Kidney capillary endothelial cell (primary cell): ENCODE measurements at regions not wholly inside any gene's neighbourhood (a gene's known extent, or its start where the extent isn't known, plus 50 kb on each side); places are given as distances from the start of the nearest gene placed in this dataset.
"Not testable (repeated sequence)": the region's sequence is repeated elsewhere in the genome, so short reads cannot be mapped to it uniquely, and the experiment has no call there.

Experiments
- DNase-seq: peaks from one replicate; pipeline ENCODE4 v3.0.0-alpha.2; 2018; ENCODE audit warnings: low spot score

- DNase-seq: not testable (repeated sequence)
These were observed 361.6 kb upstream of the SGO1 start for GRCh38 chr3:20547361-20548269.

GRCh38 chr3:20546636-20547035 lies 360.6 kb upstream of the SGO1 start:
- no peak for DNase-seq

GRCh38 chr3:20543535-20544226 lies 357.7 kb upstream of the SGO1 start:
- DNase-seq: no peak

DNA sequence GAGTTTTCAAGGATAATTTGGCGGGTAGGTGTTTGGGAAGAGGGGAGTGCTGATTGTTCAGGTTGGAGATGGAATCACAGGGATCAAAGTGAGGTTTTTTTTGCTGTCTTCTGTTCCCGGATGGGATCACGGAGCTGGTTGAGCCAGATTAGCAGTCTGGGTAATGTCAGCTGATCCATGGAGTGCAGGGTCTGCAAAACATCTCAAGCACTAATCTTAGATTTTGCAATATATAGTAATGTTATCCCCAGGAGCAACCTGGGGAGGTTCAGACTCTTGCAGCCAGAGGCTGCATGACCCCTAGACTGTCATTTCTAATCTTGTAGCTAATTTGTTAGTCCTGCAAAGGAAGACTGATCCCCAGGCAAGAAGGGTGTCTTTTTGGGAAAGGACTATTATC lies 354.1 kb upstream of the SGO1 start:
- DNase-seq: no peak

- DNase-seq: no peak
These were observed 353.7 kb upstream of the SGO1 start for GRCh38 chr3:20539666-20540065.

DNA sequence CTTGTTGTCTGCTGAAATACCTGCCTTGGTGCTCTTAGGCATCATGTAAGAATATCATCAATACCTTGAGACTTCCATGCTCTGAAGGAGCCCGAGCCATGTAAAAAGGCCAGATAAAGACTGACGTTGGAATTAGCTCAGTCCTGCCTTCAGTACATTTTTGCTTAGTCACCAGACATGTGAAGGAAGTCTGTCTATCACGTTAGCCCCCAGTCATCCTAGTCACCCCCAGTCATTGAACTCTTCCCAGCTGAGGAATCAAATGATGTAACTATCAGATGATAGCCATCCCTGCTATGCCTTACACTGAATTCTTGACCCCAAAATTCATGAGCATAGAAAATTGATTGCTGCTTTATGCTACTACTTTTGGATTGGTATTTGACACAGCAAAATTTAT lies 351.2 kb upstream of the SGO1 start:
- no peak for DNase-seq

GRCh38 chr3:20529911-20530310 lies 343.9 kb upstream of the SGO1 start:
- DNase-seq: no peak

- DNase-seq: no peak
These were observed 342.3 kb upstream of the SGO1 start for GRCh38 chr3:20528180-20528770.

GRCh38 chr3:20527368-20527767 lies 341.4 kb upstream of the SGO1 start:
- no peak for DNase-seq

DNA sequence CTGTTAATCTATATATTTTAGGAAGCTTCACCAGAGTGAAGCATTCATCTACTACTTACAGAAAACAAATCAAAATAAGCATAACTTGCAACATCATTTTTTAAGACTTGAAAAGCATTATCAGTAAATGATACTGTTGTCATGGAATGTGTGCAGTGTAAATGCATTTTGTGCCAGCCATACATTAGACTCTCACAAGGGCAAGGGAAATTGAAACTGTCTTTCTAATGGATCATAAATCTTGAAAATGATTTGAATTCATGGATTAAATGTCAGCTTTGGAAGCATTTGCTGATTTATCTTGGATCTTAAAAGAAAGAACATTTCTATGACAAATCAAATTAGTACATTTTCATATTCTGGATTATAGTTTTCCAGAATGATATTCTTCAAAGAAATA lies 338.3 kb upstream of the SGO1 start:
- DNase-seq: no peak

DNA sequence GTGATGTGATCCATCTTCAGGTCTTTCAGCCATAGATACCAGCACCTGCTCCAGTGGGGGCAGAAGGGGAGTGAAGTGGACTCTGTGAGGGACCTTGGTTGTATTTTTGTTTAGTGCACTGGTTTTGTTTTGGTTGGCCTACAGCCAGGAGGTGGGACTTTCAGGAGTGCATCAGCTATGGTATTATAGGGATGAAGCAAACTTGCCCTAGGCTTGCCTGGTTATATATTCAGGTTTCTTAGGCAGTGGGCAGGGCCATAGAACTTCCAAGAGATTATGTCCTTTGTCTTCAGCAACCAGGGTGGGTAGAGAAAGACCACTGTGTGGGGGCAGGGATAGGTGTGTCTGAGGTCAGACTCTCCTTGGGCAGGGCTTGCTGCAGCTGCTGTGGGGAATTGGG lies 337.3 kb upstream of the SGO1 start:
- DNase-seq: no peak

GRCh38 chr3:20517316-20517715 lies 331.3 kb upstream of the SGO1 start:
- not testable (repeated sequence) for DNase-seq

GRCh38 chr3:20516311-20516710 lies 330.3 kb upstream of the SGO1 start:
- no peak for DNase-seq

DNA sequence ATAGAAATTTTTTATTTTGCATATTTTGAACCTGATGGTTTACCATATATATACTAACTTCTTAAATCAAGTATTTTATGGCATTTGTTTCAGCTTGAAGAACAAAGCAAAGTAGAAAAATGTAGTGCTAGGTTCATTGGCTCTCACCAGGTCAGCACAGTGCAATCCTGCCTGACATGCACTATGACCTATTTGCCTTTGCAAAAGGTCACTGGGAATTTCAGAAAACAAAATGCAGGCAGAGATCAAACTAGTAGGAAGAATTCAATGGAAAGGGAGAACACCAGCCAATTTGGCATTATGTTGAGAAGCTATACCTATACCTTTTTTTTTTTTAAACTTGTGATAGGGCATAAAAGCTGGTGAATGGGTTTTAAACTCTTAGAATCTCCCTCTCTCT lies 329.8 kb upstream of the SGO1 start:
- DNase-seq: no peak

- peak; percentile 3 for DNase-seq
These were observed 326.0 kb upstream of the SGO1 start for GRCh38 chr3:20511863-20512505.

GRCh38 chr3:20510396-20510795 lies 324.4 kb upstream of the SGO1 start:
- no peak for DNase-seq

DNA sequence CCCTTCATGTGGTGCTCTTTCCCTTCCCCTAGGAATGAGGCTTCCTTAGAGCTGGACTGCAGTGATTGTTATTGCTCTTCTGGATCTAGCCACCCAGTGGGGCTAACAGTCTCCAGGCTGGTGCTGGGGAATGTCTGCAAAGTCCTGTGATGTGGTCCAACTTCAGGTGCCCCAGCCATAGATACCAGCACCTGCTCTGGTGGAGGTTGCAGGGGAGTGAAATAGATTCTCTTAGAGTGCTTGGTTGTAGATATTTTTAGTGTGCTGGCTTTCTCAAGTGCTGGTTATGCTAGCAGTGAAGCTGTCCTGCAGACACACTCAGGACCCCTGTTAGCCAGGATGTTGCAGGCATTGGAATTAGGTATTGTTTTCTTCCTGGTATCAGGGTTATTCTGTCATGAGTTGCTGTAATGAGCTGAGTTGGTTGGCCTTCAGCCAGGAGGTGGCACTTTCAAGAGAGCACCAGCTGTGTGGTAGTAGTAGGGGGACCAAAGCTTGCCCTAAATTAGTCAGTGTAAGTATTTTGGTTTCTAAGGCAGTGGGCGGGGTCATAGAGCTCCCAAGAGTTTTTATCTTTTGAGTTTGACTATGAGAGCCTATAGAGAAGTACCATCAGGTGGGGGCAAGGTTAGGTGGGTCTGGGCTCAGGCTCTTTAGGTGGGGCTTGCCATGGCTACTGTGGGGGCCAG lies 317.5 kb upstream of the SGO1 start:
- no peak for DNase-seq

DNA sequence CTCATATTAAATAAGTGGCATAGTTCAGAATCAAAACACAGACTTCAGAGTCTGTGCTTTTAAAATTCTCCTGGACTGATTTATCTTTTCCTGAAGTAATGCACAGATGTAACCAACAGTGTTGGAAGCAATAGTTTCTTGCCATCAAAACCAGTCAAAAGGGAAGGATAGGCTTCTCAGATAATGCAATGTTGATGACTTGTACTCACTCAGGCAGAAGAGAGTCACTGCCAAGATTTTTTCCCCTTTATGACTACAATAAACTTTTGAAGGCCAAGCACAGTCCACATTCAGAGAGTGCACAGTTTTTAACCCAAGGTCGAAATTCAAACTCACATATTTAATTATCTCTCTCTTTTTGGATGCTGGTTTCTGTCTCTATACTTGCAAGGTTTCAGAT lies 305.0 kb upstream of the SGO1 start:
- DNase-seq: no peak

DNA sequence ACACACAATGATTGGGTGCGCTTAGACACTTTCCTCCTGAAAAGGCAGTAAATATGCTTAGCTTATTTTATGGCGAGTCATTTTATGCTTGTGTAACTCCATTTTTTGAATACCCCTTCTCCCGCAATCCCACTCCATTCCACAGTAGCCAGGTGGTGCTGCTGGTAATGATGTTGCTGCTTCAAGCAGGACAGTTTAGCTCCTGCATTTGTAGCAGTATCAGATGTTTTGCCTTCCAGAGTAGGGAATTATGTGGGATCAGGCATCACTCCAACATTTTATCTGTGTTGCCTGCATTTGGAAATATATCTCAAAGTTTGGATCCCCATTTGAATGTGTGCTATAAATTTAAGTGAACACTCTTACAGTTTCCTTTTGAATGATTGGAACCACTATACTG lies 302.1 kb upstream of the SGO1 start:
- no peak for DNase-seq

DNA sequence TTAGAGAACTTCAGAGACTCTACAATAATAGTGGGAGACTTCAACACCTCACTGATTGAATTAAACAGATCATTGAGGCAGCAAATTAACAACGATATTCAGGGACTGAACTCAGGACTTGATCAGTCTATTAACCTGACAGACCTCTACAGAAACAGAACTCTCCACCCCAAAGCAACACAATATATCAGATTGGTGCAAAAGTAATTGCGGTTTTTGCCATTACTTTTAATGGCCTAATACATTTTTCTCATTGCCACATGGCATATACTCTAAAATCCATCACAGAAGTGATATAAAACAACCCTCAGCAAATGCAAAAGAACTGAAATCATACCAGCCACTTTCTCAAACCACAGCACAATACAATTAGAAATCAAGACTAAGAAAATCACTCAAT lies 298.1 kb upstream of the SGO1 start:
- no peak for DNase-seq

- no peak for DNase-seq
These were observed 296.3 kb upstream of the SGO1 start for GRCh38 chr3:20482350-20482749.

- no peak for DNase-seq
These were observed 294.9 kb upstream of the SGO1 start for GRCh38 chr3:20480786-20481365.
